Vagina (tissue), 2 donors: ENCODE measurements at regions not wholly inside any gene's neighbourhood (a gene's known extent, or its start where the extent isn't known, plus 50 kb on each side); places are given as distances from the start of the nearest gene placed in this dataset.

Experiments
- CTCF ChIP-seq, 3 experiments: fragments of 450-650 bp in 2 of 3; fragments of 200-600 bp in 1 of 3; sonication (generic) in 1 of 3; IDR thresholded peaks; one replicate each; pipeline ENCODE4 v1.5.1; 2017 to 2019; ENCODE audit warnings: antibody characterized with exemption in 3 of 3, mild to moderate bottlenecking in 2 of 3, moderate library complexity in 2 of 3
- POLR2A ChIP-seq, 2 donors: fragments of 450-650 bp; IDR thresholded peaks; one replicate each; pipeline ENCODE4 v1.6.1; 2017; ENCODE audit warnings: antibody characterized with exemption in 2 of 2, mild to moderate bottlenecking in 2 of 2, moderate library complexity in 2 of 2

- TF ChIP-seq CTCF (IDR thresholded peaks at IDR 0.05), result no peak
- TF ChIP-seq POLR2A (IDR thresholded peaks at IDR 0.05), result no peak
Measured at GRCh38 chr18:27713738-27714095, 463.2 kb downstream of the CDH2 start.
